OCI-LY7 (cell line): ENCODE measurements at regions not wholly inside any gene's neighbourhood (a gene's known extent, or its start where the extent isn't known, plus 50 kb on each side); places are given as distances from the start of the nearest gene placed in this dataset.

Source experiments
- CTCF ChIP-seq: fragments of 200-600 bp; sonication (generic); conservative IDR thresholded peaks from 2 replicates; pipeline ENCODE4 v1.5.1; 2014; ENCODE audit warnings: mild to moderate bottlenecking, antibody characterized with exemption, low read length, moderate library complexity, mixed read lengths
- EZH2phosphoT487 ChIP-seq: fragments of 200-600 bp; sonication (generic); IDR thresholded peaks from 2 replicates; pipeline ENCODE4 v1.6.1; 2018; ENCODE audit warnings: low read depth, borderline replicate concordance, mild to moderate bottlenecking, mixed run types, antibody characterized with exemption, low read length, moderate library complexity, mixed read lengths

- no peak for TF ChIP-seq CTCF
- no peak for TF ChIP-seq EZH2phosphoT487
Measured at GRCh38 chr11:87804176-87804575, 371.1 kb downstream of the RAB38 start.
